IPS DF 6.9 (cell line): ENCODE measurements at regions not wholly inside any gene's neighbourhood (a gene's known extent, or its start where the extent isn't known, plus 50 kb on each side); places are given as distances from the start of the nearest gene placed in this dataset.

Experiments
- DNase-seq: peaks from one replicate; pipeline ENCODE4 v3.0.0-alpha.2; 2013; ENCODE audit warnings: low read depth, low spot score
- H3K27ac ChIP-seq: one replicate; pipeline ENCODE4 v1.5.1; 2013; ENCODE audit warnings: low read length, control low read depth
- H3K27me3 ChIP-seq: 2 replicates; pipeline ENCODE4 v1.6.1; 2013; ENCODE audit warnings: mild to moderate bottlenecking, low read length; ENCODE audit not compliant: control insufficient read depth, insufficient read depth
- H3K36me3 ChIP-seq: 2 replicates; pipeline ENCODE4 v1.6.1; 2013; ENCODE audit warnings: low read length; ENCODE audit not compliant: control insufficient read depth, insufficient read depth
- H3K4me1 ChIP-seq: 2 replicates; pipeline ENCODE4 v1.6.1; 2013; ENCODE audit warnings: low read length; ENCODE audit not compliant: control insufficient read depth, insufficient read depth
- H3K4me3 ChIP-seq: 2 replicates; pipeline ENCODE4 v1.5.1; 2013; ENCODE audit warnings: mild to moderate bottlenecking, low read length
- H3K9me3 ChIP-seq: 2 replicates; pipeline ENCODE4 v1.6.1; 2013; ENCODE audit warnings: low read length, inconsistent platforms; ENCODE audit not compliant: control insufficient read depth, insufficient read depth
- WGBS: extraction: QIAGEN DNeasy Blood & Tissue Kit; methylation state at CpG from one replicate; pipeline ENCODE4 v1.1.7; 2013; ENCODE audit warnings: mixed read lengths, missing lambda C conversion rate; ENCODE audit not compliant: insufficient read length, insufficient coverage; 5-methylcytosine and 5-hydroxymethylcytosine counted together

- peaks cover 67% of the 10 kb centered on the region for H3K27me3 ChIP-seq
- no CpG with 5 or more reads among the region's 3 CpGs for WGBS
Observed at GRCh38 chr22:22395245-22395644, 113.3 kb downstream of the ZNF280B start.

GRCh38 chr22:22396741-22397291 lies 111.7 kb downstream of the ZNF280B start:
- Histone ChIP-seq H3K4me1 (no peaks in the 10 kb centered on the region), H3K4me3 (no peak overlapping the region), H3K9me3 (no peaks in the 10 kb centered on the region), H3K36me3 (no peaks in the 10 kb centered on the region), H3K27me3 (peaks cover 65% of the 10 kb centered on the region), H3K27ac (no peak overlapping the region)
- no peak for DNase-seq
- WGBS = no CpG with 5 or more reads among the region's 7 CpGs

More at GRCh38 chr22:22395245-22395644, 113.3 kb downstream of the ZNF280B start:
- no peak for DNase-seq
- Histone ChIP-seq H3K9me3 (no peaks in the 10 kb centered on the region), H3K27ac (no peak overlapping the region), H3K4me1 (no peaks in the 10 kb centered on the region), H3K36me3 (no peaks in the 10 kb centered on the region), H3K4me3 (no peak overlapping the region)

GRCh38 chr22:22397292-22397870 lies 111.2 kb downstream of the ZNF280B start:
- no CpG with 5 or more reads among the region's 6 CpGs for WGBS
- Histone ChIP-seq H3K27ac (no peak overlapping the region), H3K4me1 (no peaks in the 10 kb centered on the region), H3K9me3 (no peaks in the 10 kb centered on the region), H3K4me3 (no peak overlapping the region), H3K36me3 (no peaks in the 10 kb centered on the region), H3K27me3 (peaks cover 62% of the 10 kb centered on the region)
- DNase-seq = no peak

- peaks cover 62% of the 10 kb centered on the region for H3K27me3 ChIP-seq
- DNase-seq = no peak
- H3K27ac ChIP-seq = no peak overlapping the region
- H3K4me3 ChIP-seq = no peak overlapping the region
- H3K4me1 ChIP-seq = no peaks in the 10 kb centered on the region
- no CpG with 5 or more reads among the region's 3 CpGs for WGBS
- H3K36me3 ChIP-seq = no peaks in the 10 kb centered on the region
- H3K9me3 ChIP-seq = no peaks in the 10 kb centered on the region
Observed at GRCh38 chr22:22397875-22398524, 110.5 kb downstream of the ZNF280B start.

- H3K27ac ChIP-seq = no peak overlapping the region
- peaks cover 61% of the 10 kb centered on the region for H3K27me3 ChIP-seq
- H3K9me3 ChIP-seq = no peaks in the 10 kb centered on the region
- DNase-seq = no peak
- no peaks in the 10 kb centered on the region for H3K36me3 ChIP-seq
- H3K4me1 ChIP-seq = no peaks in the 10 kb centered on the region
- no CpG with 5 or more reads among the region's 5 CpGs for WGBS
- no peak overlapping the region for H3K4me3 ChIP-seq
Observed at GRCh38 chr22:22398530-22399327, 109.8 kb downstream of the ZNF280B start.

DNA sequence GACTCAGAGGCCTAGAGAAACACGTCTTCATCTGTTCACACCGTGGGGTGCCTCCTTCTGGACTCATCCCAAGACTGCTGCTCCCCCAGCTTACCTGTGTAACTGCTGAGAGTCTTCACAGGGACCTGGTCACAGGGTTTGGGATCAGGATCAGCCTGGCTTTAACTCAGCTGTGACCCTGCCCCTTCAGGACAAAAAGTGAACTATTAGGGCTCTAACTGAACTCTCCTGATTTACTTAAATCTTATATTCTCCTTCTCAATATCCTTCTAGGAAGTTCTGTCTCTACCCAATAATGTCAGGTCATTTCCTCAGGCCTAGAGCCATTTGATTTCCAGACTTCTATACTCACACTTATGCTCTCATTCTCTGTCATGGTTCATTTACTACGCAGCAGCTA lies 108.4 kb downstream of the ZNF280B start:
- H3K27ac ChIP-seq = no peak overlapping the region
- no peak for DNase-seq
- H3K27me3 ChIP-seq = peaks cover 63% of the 10 kb centered on the region
- no peaks in the 10 kb centered on the region for H3K4me1 ChIP-seq
- no CpG with 5 or more reads among the region's 3 CpGs for WGBS
- H3K4me3 ChIP-seq = no peak overlapping the region
- H3K36me3 ChIP-seq = no peaks in the 10 kb centered on the region
- H3K9me3 ChIP-seq = no peaks in the 10 kb centered on the region

DNA sequence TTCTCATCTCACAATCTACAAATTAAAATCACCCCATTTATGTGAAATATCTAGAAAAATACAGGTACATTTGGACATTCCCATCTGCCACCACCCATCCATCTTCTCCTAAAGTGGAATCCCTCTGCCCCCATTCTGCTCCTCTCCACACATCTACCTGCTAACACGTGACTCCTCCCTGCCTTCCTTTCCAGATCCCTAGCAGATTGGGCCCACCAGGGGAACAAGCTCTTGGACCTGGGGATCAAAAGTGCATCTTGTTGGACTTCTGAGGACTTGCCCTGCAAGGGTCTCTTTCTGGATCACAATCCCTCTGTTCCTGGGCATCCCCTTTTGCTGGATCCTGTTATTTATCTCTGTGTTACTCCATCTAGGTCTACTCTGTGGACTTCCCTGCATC lies 107.6 kb downstream of the ZNF280B start:
- no peak for DNase-seq
- Histone ChIP-seq H3K4me3 (no peak overlapping the region), H3K27me3 (peaks cover 65% of the 10 kb centered on the region), H3K4me1 (no peaks in the 10 kb centered on the region), H3K9me3 (no peaks in the 10 kb centered on the region), H3K36me3 (no peaks in the 10 kb centered on the region), H3K27ac (no peak overlapping the region)
- WGBS = no CpG with 5 or more reads among the region's 1 CpG

DNA sequence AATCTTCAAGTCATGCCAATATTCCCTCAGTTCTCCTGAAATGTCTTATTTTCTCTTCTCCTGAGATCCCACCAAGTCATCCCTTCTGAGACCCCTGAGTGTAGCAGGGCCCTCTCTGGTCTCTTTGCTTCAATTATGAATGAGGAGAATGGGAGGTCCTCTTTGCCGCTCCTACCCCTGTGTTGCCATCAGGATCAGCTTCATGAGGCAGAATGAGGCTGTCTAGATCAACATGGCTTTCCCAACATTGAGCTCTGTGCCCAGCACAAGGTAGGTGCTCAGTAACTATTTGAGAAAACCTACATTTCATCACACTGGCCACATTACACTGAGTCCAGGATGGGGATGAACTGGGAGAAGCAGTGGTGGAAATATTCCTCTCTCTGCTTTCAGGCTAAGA lies 107.2 kb downstream of the ZNF280B start:
- Histone ChIP-seq H3K36me3 (no peaks in the 10 kb centered on the region), H3K27ac (no peak overlapping the region), H3K27me3 (peaks cover 64% of the 10 kb centered on the region), H3K9me3 (no peaks in the 10 kb centered on the region), H3K4me1 (no peaks in the 10 kb centered on the region), H3K4me3 (no peak overlapping the region)
- no CpG with 5 or more reads among the region's 1 CpG for WGBS
- no peak for DNase-seq

GRCh38 chr22:22403306-22403705 lies 105.2 kb downstream of the ZNF280B start:
- no CpG with 5 or more reads among the region's 6 CpGs for WGBS

DNA sequence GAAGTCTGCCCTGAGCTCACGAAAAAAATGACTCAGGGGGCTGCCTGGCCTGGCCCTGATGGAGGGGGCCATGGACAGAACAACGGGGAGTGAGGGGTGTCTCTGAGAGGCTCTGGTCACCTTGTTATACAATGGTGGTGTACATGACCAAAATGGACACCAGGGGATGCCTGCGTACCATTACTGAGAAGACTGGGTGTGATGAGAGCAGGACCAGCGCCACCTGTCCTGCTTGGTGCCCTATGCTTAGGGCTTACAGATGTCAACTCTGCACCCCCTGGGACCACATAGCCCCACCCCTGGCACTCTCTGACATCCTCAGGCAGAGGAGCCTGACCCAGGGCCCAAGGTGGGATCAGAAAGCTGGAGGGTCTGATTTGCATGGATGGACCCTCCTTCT lies 104.8 kb downstream of the ZNF280B start:
- no peak for DNase-seq
- Histone ChIP-seq H3K9me3 (no peaks in the 10 kb centered on the region), H3K4me1 (no peaks in the 10 kb centered on the region), H3K27me3 (peaks cover 57% of the 10 kb centered on the region), H3K36me3 (no peaks in the 10 kb centered on the region), H3K4me3 (no peak overlapping the region), H3K27ac (no peak overlapping the region)
- no CpG with 5 or more reads among the region's 4 CpGs for WGBS

More at GRCh38 chr22:22403306-22403705, 105.2 kb downstream of the ZNF280B start:
- Histone ChIP-seq H3K9me3 (no peaks in the 10 kb centered on the region), H3K4me1 (no peaks in the 10 kb centered on the region), H3K27ac (no peak overlapping the region), H3K27me3 (peaks cover 57% of the 10 kb centered on the region), H3K4me3 (no peak overlapping the region), H3K36me3 (no peaks in the 10 kb centered on the region)
- DNase-seq = no peak
